Smooth muscle cell (in vitro differentiated cells): ENCODE measurements at regions not wholly inside any gene's neighbourhood (a gene's known extent, or its start where the extent isn't known, plus 50 kb on each side); places are given as distances from the start of the nearest gene placed in this dataset.
"Not testable (repeated sequence)": the region's sequence is repeated elsewhere in the genome, so short reads cannot be mapped to it uniquely, and the experiment has no call there.

Source experiments
- DNase-seq: peaks from one replicate; lab custom pipeline; 2025; ENCODE audit not compliant: unreplicated experiment; lab: John Stamatoyannopoulos, UW
- H2AFZ ChIP-seq: fragments of 200-600 bp; sonication (generic); 2 replicates; pipeline ENCODE4 v1.6.0; 2016; ENCODE audit warnings: antibody characterized with exemption, low read depth, mild to moderate bottlenecking
- H3F3A ChIP-seq: fragments of 200-600 bp; sonication (generic); 2 replicates; pipeline ENCODE4 v1.6.0; 2017; ENCODE audit warnings: antibody characterized with exemption, low read depth
- H3K27ac ChIP-seq: fragments of 200-600 bp; sonication (generic); 2 replicates; pipeline ENCODE4 v1.5.1; 2016; ENCODE audit warnings: low read depth, mild to moderate bottlenecking
- H3K27me3 ChIP-seq: fragments of 200-600 bp; sonication (generic); 2 replicates; pipeline ENCODE4 v1.6.1; 2016; ENCODE audit warnings: low read depth, mild to moderate bottlenecking
- H3K36me3 ChIP-seq: fragments of 200-600 bp; sonication (generic); 2 replicates; pipeline ENCODE4 v1.5.1; 2016; ENCODE audit warnings: low read depth
- H3K4me1 ChIP-seq: fragments of 200-600 bp; sonication (generic); 2 replicates; pipeline ENCODE4 v1.5.1; 2016; ENCODE audit warnings: low read depth
- H3K4me2 ChIP-seq: fragments of 200-600 bp; sonication (generic); 2 replicates; pipeline ENCODE4 v1.6.0; 2016; ENCODE audit warnings: mild to moderate bottlenecking
- H3K4me3 ChIP-seq: fragments of 200-600 bp; sonication (generic); 2 replicates; pipeline ENCODE4 v1.5.1; 2016; ENCODE audit warnings: mild to moderate bottlenecking
- H3K79me2 ChIP-seq: fragments of 200-600 bp; sonication (generic); 2 replicates; pipeline ENCODE4 v1.6.0; 2016; ENCODE audit warnings: low read depth, mild to moderate bottlenecking
- H3K9ac ChIP-seq: fragments of 200-600 bp; sonication (generic); 2 replicates; pipeline ENCODE4 v1.6.0; 2016; ENCODE audit warnings: low read depth
- H3K9me3 ChIP-seq: fragments of 200-600 bp; sonication (generic); replicated peaks from 2 replicates; pipeline ENCODE4 v1.5.1; 2016; ENCODE audit warnings: low read depth
- H4K20me1 ChIP-seq: fragments of 200-600 bp; sonication (generic); 2 replicates; pipeline ENCODE4 v1.6.0; 2016; ENCODE audit warnings: low read depth
- WGBS: methylation state at CpG from one replicate; pipeline ENCODE4 v1.1.7; 2016; ENCODE audit warnings: low lambda C conversion rate; 5-methylcytosine and 5-hydroxymethylcytosine counted together
- TF ChIP-seq, protein P1 (sequence below): fragments of 200-600 bp; sonication (generic); IDR thresholded peaks from 2 replicates; pipeline ENCODE4 v1.5.1; 2017; ENCODE audit warnings: borderline replicate concordance, mild to moderate bottlenecking, antibody characterized with exemption; ENCODE audit not compliant: insufficient read depth, poor library complexity, severe bottlenecking

DNA sequence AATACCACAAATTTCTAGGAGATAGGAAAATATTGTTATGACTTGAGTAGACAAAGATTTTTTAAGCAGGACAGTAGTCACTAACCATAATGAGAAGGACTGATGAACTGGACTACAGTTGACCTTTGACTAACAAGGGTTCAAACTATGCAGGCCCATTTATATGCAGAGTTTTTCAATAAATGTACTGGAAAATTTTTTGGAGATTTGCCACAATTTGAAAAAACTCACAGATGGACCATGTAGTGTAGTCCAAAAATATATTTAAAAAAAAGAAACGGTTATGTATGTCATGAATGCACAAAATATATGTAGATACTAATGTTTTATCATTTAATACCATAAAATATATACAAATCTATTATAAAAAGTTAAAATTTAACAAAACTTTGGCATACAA lies 151.8 kb downstream of the LRRN1 start:
- Histone ChIP-seq H3K36me3 (no peaks in the 10 kb centered on the region), H3K27ac (no peak overlapping the region), H3K4me1 (no peaks in the 10 kb centered on the region), H2AFZ (no peak overlapping the region), H3K27me3 (no peaks in the 10 kb centered on the region), H3K9me3 (no peaks in the 10 kb centered on the region), H4K20me1 (no peaks in the 10 kb centered on the region), H3K4me3 (no peak overlapping the region), H3K79me2 (no peaks in the 10 kb centered on the region), H3K4me2 (no peak overlapping the region), H3F3A (no peaks in the 10 kb centered on the region), H3K9ac (no peak overlapping the region)
- no peak for DNase-seq
- TF ChIP-seq, protein P1, sequence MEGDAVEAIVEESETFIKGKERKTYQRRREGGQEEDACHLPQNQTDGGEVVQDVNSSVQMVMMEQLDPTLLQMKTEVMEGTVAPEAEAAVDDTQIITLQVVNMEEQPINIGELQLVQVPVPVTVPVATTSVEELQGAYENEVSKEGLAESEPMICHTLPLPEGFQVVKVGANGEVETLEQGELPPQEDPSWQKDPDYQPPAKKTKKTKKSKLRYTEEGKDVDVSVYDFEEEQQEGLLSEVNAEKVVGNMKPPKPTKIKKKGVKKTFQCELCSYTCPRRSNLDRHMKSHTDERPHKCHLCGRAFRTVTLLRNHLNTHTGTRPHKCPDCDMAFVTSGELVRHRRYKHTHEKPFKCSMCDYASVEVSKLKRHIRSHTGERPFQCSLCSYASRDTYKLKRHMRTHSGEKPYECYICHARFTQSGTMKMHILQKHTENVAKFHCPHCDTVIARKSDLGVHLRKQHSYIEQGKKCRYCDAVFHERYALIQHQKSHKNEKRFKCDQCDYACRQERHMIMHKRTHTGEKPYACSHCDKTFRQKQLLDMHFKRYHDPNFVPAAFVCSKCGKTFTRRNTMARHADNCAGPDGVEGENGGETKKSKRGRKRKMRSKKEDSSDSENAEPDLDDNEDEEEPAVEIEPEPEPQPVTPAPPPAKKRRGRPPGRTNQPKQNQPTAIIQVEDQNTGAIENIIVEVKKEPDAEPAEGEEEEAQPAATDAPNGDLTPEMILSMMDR, result no peak
- 41% methylated on average over 1 of the region's 1 CpG for WGBS

DNA sequence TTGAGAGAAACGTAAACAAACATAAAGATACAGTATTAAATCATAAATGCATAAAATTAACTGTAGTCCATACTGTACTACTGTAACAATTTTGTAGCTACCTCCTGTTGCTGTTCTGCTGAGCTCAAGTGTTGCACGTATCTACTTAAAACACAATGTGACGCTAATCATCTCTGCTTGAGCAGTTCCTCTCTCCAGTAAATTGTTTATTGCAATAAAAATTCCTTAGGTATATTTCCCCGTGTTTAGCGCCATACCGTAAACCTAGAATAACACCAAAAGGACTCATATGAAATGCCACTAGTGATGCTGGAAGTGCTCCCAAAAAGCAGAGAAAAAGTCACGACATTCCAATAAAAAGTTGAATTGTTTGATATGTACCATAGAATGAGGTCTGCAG lies 152.3 kb downstream of the LRRN1 start:
- H3K27ac ChIP-seq, result no peak overlapping the region
- H4K20me1 ChIP-seq, result no peaks in the 10 kb centered on the region
- no peaks in the 10 kb centered on the region for H3K79me2 ChIP-seq
- no peaks in the 10 kb centered on the region for H3K36me3 ChIP-seq
- H3K4me2 ChIP-seq, result no peak overlapping the region
- no peak overlapping the region for H3K4me3 ChIP-seq
- 85% methylated on average over 7 of the region's 7 CpGs for WGBS
- no peaks in the 10 kb centered on the region for H3K9me3 ChIP-seq
- H3K27me3 ChIP-seq, result no peaks in the 10 kb centered on the region
- no peaks in the 10 kb centered on the region for H3K4me1 ChIP-seq
- no peak overlapping the region for H3K9ac ChIP-seq
- TF ChIP-seq, protein P1, result no peak
- no peak overlapping the region for H2AFZ ChIP-seq
- H3F3A ChIP-seq, result no peaks in the 10 kb centered on the region
- DNase-seq, result no peak

DNA sequence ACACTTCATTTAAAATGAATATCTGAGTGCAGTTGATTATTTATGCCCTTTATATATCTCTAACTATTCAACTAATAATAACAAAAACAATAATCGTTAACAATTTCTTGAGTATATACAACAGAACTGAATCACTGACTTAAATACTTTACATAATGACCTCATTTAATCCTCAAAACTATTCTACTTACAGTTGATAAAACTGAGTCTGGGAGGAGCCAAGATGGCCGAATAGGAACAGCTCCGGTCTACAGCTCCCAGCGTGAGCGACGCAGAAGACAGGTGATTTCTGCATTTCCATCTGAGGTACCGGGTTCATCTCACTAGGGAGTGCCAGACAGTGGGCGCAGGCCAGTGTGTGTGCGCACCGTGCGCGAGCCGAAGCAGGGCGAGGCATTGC lies 163.6 kb downstream of the LRRN1 start:
- not testable (repeated sequence) for H3K79me2 ChIP-seq, DNase-seq, H3K9ac ChIP-seq, H3F3A ChIP-seq, H3K9me3 ChIP-seq, H4K20me1 ChIP-seq, H3K36me3 ChIP-seq, H3K27me3 ChIP-seq, H3K27ac ChIP-seq, H3K4me1 ChIP-seq
- Histone ChIP-seq H2AFZ (peak overlapping the region; percentile 3), H3K4me3 (peak overlapping the region; percentile 29), H3K4me2 (peak overlapping the region; percentile 45)
- 41% methylated on average over 7 of the region's 14 CpGs for WGBS

DNA sequence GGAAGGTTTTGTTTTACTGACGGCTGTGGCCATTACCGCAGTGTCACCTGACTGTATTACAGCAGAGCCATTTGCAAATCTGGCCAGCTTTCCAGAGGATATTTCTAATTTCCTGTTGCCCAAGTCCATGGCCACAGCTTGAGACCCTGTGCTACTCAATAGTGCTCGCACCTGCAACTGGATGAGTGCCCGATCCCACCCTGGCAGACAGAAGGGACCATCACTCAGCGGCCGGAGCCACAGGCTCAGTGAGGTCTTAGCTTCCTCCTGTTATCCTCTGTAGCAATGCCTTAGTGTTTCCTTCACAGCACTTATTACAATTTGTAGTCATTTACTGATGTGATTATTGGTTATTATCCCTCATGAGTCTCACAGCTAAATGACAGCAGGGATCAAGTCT lies 184.8 kb downstream of the LRRN1 start:
- H2AFZ ChIP-seq, result no peak overlapping the region
- no peaks in the 10 kb centered on the region for H3K9me3 ChIP-seq
- DNase-seq, result no peak
- no peaks in the 10 kb centered on the region for H3K36me3 ChIP-seq
- H3K4me2 ChIP-seq, result no peak overlapping the region
- H3K79me2 ChIP-seq, result no peaks in the 10 kb centered on the region
- no peaks in the 10 kb centered on the region for H3F3A ChIP-seq
- TF ChIP-seq, protein P1, result no peak
- 95% methylated on average over 6 of the region's 6 CpGs for WGBS
- no peak overlapping the region for H3K27ac ChIP-seq
- peaks cover 7% of the 10 kb centered on the region for H3K27me3 ChIP-seq
- H4K20me1 ChIP-seq, result no peaks in the 10 kb centered on the region
- H3K9ac ChIP-seq, result no peak overlapping the region
- no peaks in the 10 kb centered on the region for H3K4me1 ChIP-seq
- no peak overlapping the region for H3K4me3 ChIP-seq
